Brain microvascular endothelial cell (primary cell): ENCODE measurements at regions not wholly inside any gene's neighbourhood (a gene's known extent, or its start where the extent isn't known, plus 50 kb on each side); places are given as distances from the start of the nearest gene placed in this dataset.

Source experiments
- DNase-seq: peaks from one replicate; pipeline ENCODE4 v3.0.0-alpha.2; 2020
- H3K27ac ChIP-seq: fragments of 250-450 bp; sonication (Bioruptor Pico); 2 replicates; pipeline ENCODE4 v1.5.1; 2020; ENCODE audit warnings: mild to moderate bottlenecking, moderate library complexity
- H3K27me3 ChIP-seq: fragments of 250-450 bp; sonication (Bioruptor Pico); replicated peaks from 2 replicates; pipeline ENCODE4 v1.5.1; 2020; ENCODE audit warnings: mild to moderate bottlenecking
- H3K36me3 ChIP-seq: fragments of 250-450 bp; sonication (Bioruptor Pico); replicated peaks from 2 replicates; pipeline ENCODE4 v1.5.1; 2020; ENCODE audit warnings: mild to moderate bottlenecking
- H3K4me3 ChIP-seq: 2 replicates; pipeline ENCODE4 v1.5.1; 2011; ENCODE audit warnings: low read depth, mild to moderate bottlenecking, control low read depth, low read length, moderate library complexity
- CTCF ChIP-seq: IDR thresholded peaks from 2 replicates; pipeline ENCODE4 v1.5.1; 2011; ENCODE audit warnings: low read depth, mild to moderate bottlenecking, moderate library complexity, low read length, control low read depth, inconsistent platforms; ENCODE audit errors: missing control alignments
- in situ Hi-C: cut with HindIII; loops from 2 replicates; pipeline ENCODE4 v1.10.0; 2017; ENCODE audit warnings: low sequenced_read_pairs, low pct_ligation_motif_present

GRCh38 chr12:87444039-87444438 lies 585.2 kb downstream of the C12orf50 start:
- no peak for DNase-seq
- Histone ChIP-seq H3K27ac (no peak overlapping the region), H3K4me3 (no peak overlapping the region), H3K27me3 (no peaks in the 10 kb centered on the region), H3K36me3 (no peaks in the 10 kb centered on the region)
- no peak for TF ChIP-seq CTCF
- in situ Hi-C loops, result no loop called here

GRCh38 chr12:87441511-87441910 lies 587.7 kb downstream of the C12orf50 start:
- no peak overlapping the region for H3K4me3 ChIP-seq
- H3K27me3 ChIP-seq, result no peaks in the 10 kb centered on the region
- no peak for DNase-seq
- H3K36me3 ChIP-seq, result no peaks in the 10 kb centered on the region
- H3K27ac ChIP-seq, result no peak overlapping the region
- no peak for TF ChIP-seq CTCF
- in situ Hi-C loops, result no loop called here

GRCh38 chr12:87439990-87440827 lies 589.0 kb downstream of the C12orf50 start:
- no peaks in the 10 kb centered on the region for H3K27me3 ChIP-seq
- in situ Hi-C loops, result no loop called here
- H3K36me3 ChIP-seq, result no peaks in the 10 kb centered on the region
- DNase-seq, result peak; percentile 92
- H3K27ac ChIP-seq, result peak overlapping the region; percentile 30
- no peak overlapping the region for H3K4me3 ChIP-seq
- TF ChIP-seq CTCF, result no peak

- DNase-seq, result peak; percentile 7
- Histone ChIP-seq H3K27me3 (no peaks in the 10 kb centered on the region), H3K27ac (no peak overlapping the region), H3K36me3 (no peaks in the 10 kb centered on the region), H3K4me3 (no peak overlapping the region)
- TF ChIP-seq CTCF, result no peak
- in situ Hi-C loops, result no loop called here
These were observed 598.8 kb downstream of the C12orf50 start for GRCh38 chr12:87430444-87430843.

GRCh38 chr12:87428701-87429277 lies 600.4 kb downstream of the C12orf50 start:
- H3K4me3 ChIP-seq, result no peak overlapping the region
- no peak overlapping the region for H3K27ac ChIP-seq
- H3K36me3 ChIP-seq, result no peaks in the 10 kb centered on the region
- no peaks in the 10 kb centered on the region for H3K27me3 ChIP-seq
- DNase-seq, result peak; percentile 45
- no peak for TF ChIP-seq CTCF
- in situ Hi-C loops, result no loop called here
